ENCODE measurements at regions not wholly inside any gene's neighbourhood (a gene's known extent, or its start where the extent isn't known, plus 50 kb on each side); places are given as distances from the start of the nearest gene placed in this dataset.
"Not testable (repeated sequence)": the region's sequence is repeated elsewhere in the genome, so short reads cannot be mapped to it uniquely, and the experiment has no call there.

- DNase-seq (ENCODE audit: low read depth in 1 of 2, low spot score in 1 of 2): no peak
- ATAC-seq: no peak
- Histone ChIP-seq H3K27ac (no peak overlapping the region), H3K9me3 (0 out of 3 replicates have a peak, but pooled peaks cover 2% of the 10 kb centered on the region), H3K4me2 (no peak overlapping the region), H3K4me1 (no peaks in the 10 kb centered on the region), H3K4me3 (no peak overlapping the region)
- FAIRE-seq: no peak
- ChIA-PET POLR2A (no interaction called here), CTCF (no interaction called here)
- no peak for TF ChIP-seq JUNB (IDR thresholded peaks at IDR 0.05)
- TF ChIP-seq MYC (IDR thresholded peaks at IDR 0.05; ENCODE audit: borderline replicate concordance, low read length): no peak
- TF ChIP-seq ZFP36 (IDR thresholded peaks at IDR 0.05; ENCODE audit: borderline replicate concordance, partially characterized antibody): no peak
- no peak for TF ChIP-seq NFE2L2 (conservative IDR thresholded peaks at IDR 0.05; ENCODE audit: low read length)
- TF ChIP-seq MAX (IDR thresholded peaks at IDR 0.05): no peak
- no peak for TF ChIP-seq ESRRA (IDR thresholded peaks at IDR 0.05; ENCODE audit: borderline replicate concordance, low read length)
- no peak for TF ChIP-seq FOXS1 (CRISPR knock-in tag; IDR thresholded peaks at IDR 0.05)
- no peak for TF ChIP-seq HMGXB4 (CRISPR knock-in tag; IDR thresholded peaks at IDR 0.05; ENCODE audit: borderline replicate concordance)
- no peak for TF ChIP-seq HOXA7 (CRISPR knock-in tag; IDR thresholded peaks at IDR 0.05)
- TF ChIP-seq RFX5 (IDR thresholded peaks at IDR 0.05): no peak
- no peak for TF ChIP-seq POLR2A (IDR thresholded peaks at IDR 0.05; ENCODE audit: low read length)
Measured at GRCh38 chr14:82999802-83000201, 1466.1 kb upstream of the SEL1L start.

GRCh38 chr14:83004456-83005006, 1470.9 kb upstream of the SEL1L start:
- ChIA-PET POLR2A (no interaction called here), CTCF (no interaction called here)
- no peak for FAIRE-seq
- Histone ChIP-seq H3K4me2 (no peak overlapping the region), H3K4me3 (no peak overlapping the region), H3K27ac (no peak overlapping the region), H3K9me3 (peaks cover 6% of the 10 kb centered on the region; the same call in 1 of the 3 replicates), H3K4me1 (no peaks in the 10 kb centered on the region)
- WGBS (ENCODE audit: missing lambda C conversion rate): 0% methylated on average over 2 of the region's 2 CpGs
- TF ChIP-seq ZC3H11A (IDR thresholded peaks at IDR 0.05): no peak
- TF ChIP-seq, protein P1, sequence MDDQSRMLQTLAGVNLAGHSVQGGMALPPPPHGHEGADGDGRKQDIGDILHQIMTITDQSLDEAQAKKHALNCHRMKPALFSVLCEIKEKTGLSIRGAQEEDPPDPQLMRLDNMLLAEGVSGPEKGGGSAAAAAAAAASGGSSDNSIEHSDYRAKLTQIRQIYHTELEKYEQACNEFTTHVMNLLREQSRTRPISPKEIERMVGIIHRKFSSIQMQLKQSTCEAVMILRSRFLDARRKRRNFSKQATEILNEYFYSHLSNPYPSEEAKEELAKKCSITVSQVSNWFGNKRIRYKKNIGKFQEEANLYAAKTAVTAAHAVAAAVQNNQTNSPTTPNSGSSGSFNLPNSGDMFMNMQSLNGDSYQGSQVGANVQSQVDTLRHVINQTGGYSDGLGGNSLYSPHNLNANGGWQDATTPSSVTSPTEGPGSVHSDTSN (IDR thresholded peaks at IDR 0.05): no peak
- no peak for TF ChIP-seq ELK1 (IDR thresholded peaks at IDR 0.05; ENCODE audit: low read depth, low read length)
- DNase-seq (ENCODE audit: low read depth in 1 of 2, low spot score in 1 of 2): no peak
- ATAC-seq: no peak

DNA sequence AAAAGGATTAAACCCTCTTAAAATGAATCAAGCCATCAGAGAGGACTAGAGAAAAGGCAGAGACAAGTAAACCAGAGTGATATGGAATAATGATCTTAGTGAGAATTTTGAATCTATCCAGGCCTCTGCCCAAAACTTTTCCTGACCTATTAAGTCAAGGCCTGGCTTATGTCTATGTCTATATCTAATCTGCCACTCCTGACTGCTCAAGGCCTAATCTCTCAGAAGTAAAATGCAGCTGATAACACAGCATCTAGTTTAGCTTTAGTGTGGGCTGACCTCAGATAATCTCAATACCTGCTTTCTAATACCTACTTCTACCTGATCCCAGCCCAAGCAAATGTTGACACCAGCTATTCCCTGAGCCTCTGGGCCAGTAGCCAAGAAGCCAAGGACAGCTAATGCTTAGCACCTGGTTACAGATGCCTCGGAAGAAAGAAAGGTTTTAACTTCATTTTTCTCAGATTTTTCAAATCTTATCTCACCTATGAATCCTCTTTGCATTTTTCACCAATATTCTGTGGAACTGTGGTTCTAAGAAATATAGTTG, 1472.5 kb upstream of the SEL1L start:
- no peak overlapping the region for H3K27ac ChIP-seq
- POLR2A ChIA-PET: no interaction called here

GRCh38 chr14:83007052-83007451, 1473.4 kb upstream of the SEL1L start:
- H3K4me2 ChIP-seq; FAIRE-seq; H3K27ac ChIP-seq; H3K4me1 ChIP-seq; CTCF ChIA-PET; DNase-seq (ENCODE audit: low read depth in 1 of 2, low spot score in 1 of 2); POLR2A ChIA-PET; H3K4me3 ChIP-seq; ATAC-seq; H3K9me3 ChIP-seq: not testable (repeated sequence)
- 25% methylated on average over 7 of the region's 7 CpGs for WGBS (ENCODE audit: missing lambda C conversion rate)

More for the DNA sequence above, 1472.5 kb upstream of the SEL1L start:
- CTCF ChIA-PET: no interaction called here
- DNase-seq (ENCODE audit: low read depth in 1 of 2, low spot score in 1 of 2): no peak
- no peak for FAIRE-seq
- no peak for ATAC-seq
- H3K4me3 ChIP-seq: no peak overlapping the region
- H3K9me3 ChIP-seq: peaks cover 8% of the 10 kb centered on the region; the same call in 1 of the 3 replicates
- H3K4me2 ChIP-seq: no peak overlapping the region
- H3K4me1 ChIP-seq: no peaks in the 10 kb centered on the region
- TF ChIP-seq RNF2 (IDR thresholded peaks at IDR 0.05; ENCODE audit: borderline replicate concordance, low read depth): no peak
- TF ChIP-seq ELK1 (IDR thresholded peaks at IDR 0.05; ENCODE audit: low read depth, low read length): no peak
- no peak for TF ChIP-seq SMC3 (IDR thresholded peaks at IDR 0.05)
- no peak for TF ChIP-seq KDM5A (IDR thresholded peaks at IDR 0.05)
- TF ChIP-seq, protein P2, sequence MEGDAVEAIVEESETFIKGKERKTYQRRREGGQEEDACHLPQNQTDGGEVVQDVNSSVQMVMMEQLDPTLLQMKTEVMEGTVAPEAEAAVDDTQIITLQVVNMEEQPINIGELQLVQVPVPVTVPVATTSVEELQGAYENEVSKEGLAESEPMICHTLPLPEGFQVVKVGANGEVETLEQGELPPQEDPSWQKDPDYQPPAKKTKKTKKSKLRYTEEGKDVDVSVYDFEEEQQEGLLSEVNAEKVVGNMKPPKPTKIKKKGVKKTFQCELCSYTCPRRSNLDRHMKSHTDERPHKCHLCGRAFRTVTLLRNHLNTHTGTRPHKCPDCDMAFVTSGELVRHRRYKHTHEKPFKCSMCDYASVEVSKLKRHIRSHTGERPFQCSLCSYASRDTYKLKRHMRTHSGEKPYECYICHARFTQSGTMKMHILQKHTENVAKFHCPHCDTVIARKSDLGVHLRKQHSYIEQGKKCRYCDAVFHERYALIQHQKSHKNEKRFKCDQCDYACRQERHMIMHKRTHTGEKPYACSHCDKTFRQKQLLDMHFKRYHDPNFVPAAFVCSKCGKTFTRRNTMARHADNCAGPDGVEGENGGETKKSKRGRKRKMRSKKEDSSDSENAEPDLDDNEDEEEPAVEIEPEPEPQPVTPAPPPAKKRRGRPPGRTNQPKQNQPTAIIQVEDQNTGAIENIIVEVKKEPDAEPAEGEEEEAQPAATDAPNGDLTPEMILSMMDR (IDR thresholded peaks at IDR 0.05): no peak
- TF ChIP-seq TP53 (CRISPR knock-in tag; IDR thresholded peaks at IDR 0.05): no peak
- TF ChIP-seq GATA3 (IDR thresholded peaks at IDR 0.05; ENCODE audit: borderline replicate concordance): no peak
- TF ChIP-seq POLR2A (IDR thresholded peaks at IDR 0.05; ENCODE audit: low read length): no peak
- TF ChIP-seq CEBPB (IDR thresholded peaks at IDR 0.05): no peak
- TF ChIP-seq JUNB (IDR thresholded peaks at IDR 0.05): no peak
- TF ChIP-seq JUN (IDR thresholded peaks at IDR 0.05): no peak
- WGBS (ENCODE audit: missing lambda C conversion rate): 0% methylated on average over 1 of the region's 1 CpG
